Keratinocyte (primary cell): ENCODE measurements at regions not wholly inside any gene's neighbourhood (a gene's known extent, or its start where the extent isn't known, plus 50 kb on each side); places are given as distances from the start of the nearest gene placed in this dataset.

Experiments
- CTCF ChIP-seq, 3 experiments: IDR thresholded peaks in 1 of 3; conservative IDR thresholded peaks in 1 of 3; optimal IDR thresholded peaks in 1 of 3; 2 replicates in 2 of 3; 3 replicates in 1 of 3; pipeline versions ENCODE3 to v1.5.1; 2011; ENCODE audit warnings: low read length in 3 of 3, mild to moderate bottlenecking in 3 of 3, moderate library complexity in 2 of 3, control low read depth in 1 of 3, inconsistent platforms in 1 of 3; ENCODE audit not compliant: insufficient read depth in 2 of 3; ENCODE audit errors: extremely low read depth in 1 of 3
- EZH2 ChIP-seq: IDR thresholded peaks from one replicate; pipeline ENCODE4 v1.6.1; 2012; ENCODE audit warnings: inconsistent platforms, mild to moderate bottlenecking, low read length, moderate library complexity

DNA sequence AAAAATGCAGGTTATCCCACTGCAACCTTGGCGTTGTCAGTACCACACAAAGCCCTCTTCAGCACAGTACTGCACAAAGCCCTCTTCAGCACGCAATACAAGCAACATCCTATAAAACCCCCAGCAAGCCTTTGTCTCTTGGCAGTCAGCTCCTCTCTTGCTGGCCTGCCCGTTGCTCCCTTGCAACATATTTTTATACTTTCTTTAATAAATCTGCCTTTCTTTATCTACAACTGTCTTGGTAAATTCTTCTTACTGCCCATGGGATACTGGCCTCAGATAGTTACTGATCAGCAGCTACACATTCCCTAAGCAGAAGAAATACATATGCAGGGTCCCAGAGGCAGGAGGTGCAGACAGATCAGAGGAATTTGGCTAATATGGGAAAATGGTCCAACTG is 70.5 kb upstream of the MAP3K4 start:
- TF ChIP-seq CTCF (optimal IDR thresholded peaks at IDR 0.05 in 1 of 3, IDR thresholded peaks at IDR 0.05 in 1 of 3, conservative IDR thresholded peaks at IDR 0.05 in 1 of 3; ENCODE audit: extremely low read depth in 1 of 3, insufficient read depth in 2 of 3, low read length in 3 of 3), result no peak
- no peak for TF ChIP-seq EZH2
